Non-pigmented ciliary epithelial cell (primary cell): ENCODE measurements at regions not wholly inside any gene's neighbourhood (a gene's known extent, or its start where the extent isn't known, plus 50 kb on each side); places are given as distances from the start of the nearest gene placed in this dataset.

ENCODE experiments used
- DNase-seq: peaks from one replicate; pipeline ENCODE4 v3.0.0-alpha.2; 2010; ENCODE audit warnings: low read depth

- DNase-seq: no peak
Observed at GRCh38 chr16:80080287-80080851, 460.4 kb upstream of the DYNLRB2 start.

- no peak for DNase-seq
Observed at GRCh38 chr16:80079072-80079471, 461.7 kb upstream of the DYNLRB2 start.

GRCh38 chr16:80077696-80078095 is 463.1 kb upstream of the DYNLRB2 start:
- DNase-seq: no peak

GRCh38 chr16:80074329-80074728 is 466.5 kb upstream of the DYNLRB2 start:
- no peak for DNase-seq

- no peak for DNase-seq
Observed at GRCh38 chr16:80071964-80072456, 468.8 kb upstream of the DYNLRB2 start.

GRCh38 chr16:80066805-80067580 is 466.5 kb upstream of the MAF start:
- DNase-seq: no peak

- DNase-seq: no peak
Observed at GRCh38 chr16:80065541-80065940, 465.0 kb upstream of the MAF start.

- no peak for DNase-seq
Observed at GRCh38 chr16:80063713-80064069, 463.2 kb upstream of the MAF start.

- no peak for DNase-seq
Observed at GRCh38 chr16:80063031-80063712, 462.6 kb upstream of the MAF start.

GRCh38 chr16:80062361-80063030 is 462.0 kb upstream of the MAF start:
- no peak for DNase-seq

- no peak for DNase-seq
Observed at GRCh38 chr16:80060470-80060869, 459.9 kb upstream of the MAF start.

- DNase-seq: no peak
Observed at GRCh38 chr16:80059836-80060235, 459.3 kb upstream of the MAF start.

GRCh38 chr16:80058214-80058613 is 457.7 kb upstream of the MAF start:
- no peak for DNase-seq

- no peak for DNase-seq
Observed at GRCh38 chr16:80056324-80056723, 455.8 kb upstream of the MAF start.

- DNase-seq: no peak
Observed at GRCh38 chr16:80055831-80056230, 455.3 kb upstream of the MAF start.

- DNase-seq: no peak
Observed at GRCh38 chr16:80054647-80055046, 454.1 kb upstream of the MAF start.

- no peak for DNase-seq
Observed at GRCh38 chr16:80051040-80051439, 450.5 kb upstream of the MAF start.

GRCh38 chr16:80048250-80048649 is 447.7 kb upstream of the MAF start:
- no peak for DNase-seq

- no peak for DNase-seq
Observed at GRCh38 chr16:80047842-80048241, 447.3 kb upstream of the MAF start.

GRCh38 chr16:80046848-80047247 is 446.3 kb upstream of the MAF start:
- no peak for DNase-seq

GRCh38 chr16:80046261-80046660 is 445.7 kb upstream of the MAF start:
- DNase-seq: no peak

- DNase-seq: no peak
Observed at GRCh38 chr16:80045861-80046260, 445.3 kb upstream of the MAF start.

GRCh38 chr16:80041410-80041809 is 440.9 kb upstream of the MAF start:
- DNase-seq: no peak
